AG04450 (cell line): ENCODE measurements at regions not wholly inside any gene's neighbourhood (a gene's known extent, or its start where the extent isn't known, plus 50 kb on each side); places are given as distances from the start of the nearest gene placed in this dataset.

Source experiments
- CTCF ChIA-PET: fragments of 300-600, 350-600 bp; formaldehyde crosslinking; extraction: SDS; loops from one replicate; lab custom pipeline; 2022; ENCODE audit warnings: antibody characterized with exemption, inconsistent platforms; lab: Charles Lee
- POLR2A ChIA-PET: fragments of 350-600 bp; formaldehyde crosslinking; extraction: SDS; loops from one replicate; lab custom pipeline; 2021; ENCODE audit warnings: antibody characterized with exemption, inconsistent platforms; lab: Yijun Ruan, JAX
- DNase-seq: peaks from one replicate; pipeline ENCODE4 v3.0.0-alpha.2; 2011; ENCODE audit warnings: low read depth, low spot score
- H3K27ac ChIP-seq: one replicate; pipeline ENCODE4 v1.5.1; 2012; ENCODE audit warnings: low read depth, low read length, control low read depth
- H3K27me3 ChIP-seq: one replicate; pipeline ENCODE4 v1.6.0; 2012; ENCODE audit warnings: low read length; ENCODE audit not compliant: control insufficient read depth, insufficient read depth
- H3K4me3 ChIP-seq: 2 replicates; pipeline ENCODE4 v1.5.1; 2011; ENCODE audit warnings: mild to moderate bottlenecking, low read depth, low read length, control low read depth
- H3K9me3 ChIP-seq: 2 replicates; pipeline ENCODE4 v1.5.1; 2012; ENCODE audit warnings: low read length; ENCODE audit not compliant: control insufficient read depth, insufficient read depth
- CTCF ChIP-seq: IDR thresholded peaks from 2 replicates; pipeline ENCODE4 v1.5.1; 2011; ENCODE audit warnings: low read depth, low read length, control low read depth, inconsistent platforms

GRCh38 chr5:133811168-133811567 is 157.3 kb downstream of the C5orf15 start:
- DNase-seq: no peak
- peaks cover 10% of the 10 kb centered on the region for H3K27me3 ChIP-seq
- ChIA-PET POLR2A (no interaction called here), CTCF (no interaction called here)
- H3K27ac ChIP-seq: no peak overlapping the region
- no peak overlapping the region for H3K4me3 ChIP-seq
- TF ChIP-seq CTCF: no peak
- no peaks in the 10 kb centered on the region for H3K9me3 ChIP-seq

- H3K27ac ChIP-seq: no peak overlapping the region
- no peak for DNase-seq
- no peak overlapping the region for H3K4me3 ChIP-seq
- peaks cover 10% of the 10 kb centered on the region for H3K27me3 ChIP-seq
- POLR2A ChIA-PET: no interaction called here
- TF ChIP-seq CTCF: no peak
- H3K9me3 ChIP-seq: no peaks in the 10 kb centered on the region
- CTCF ChIA-PET: no interaction called here
These were observed 158.6 kb downstream of the C5orf15 start for GRCh38 chr5:133809801-133810200.

- ChIA-PET CTCF (no interaction called here), POLR2A (no interaction called here)
- Histone ChIP-seq H3K27ac (no peak overlapping the region), H3K9me3 (no peaks in the 10 kb centered on the region), H3K27me3 (peaks cover 10% of the 10 kb centered on the region), H3K4me3 (no peak overlapping the region)
- TF ChIP-seq CTCF: no peak
- no peak for DNase-seq
These were observed 161.1 kb downstream of the C5orf15 start for GRCh38 chr5:133807348-133807747.

GRCh38 chr5:133806847-133807246 is 161.6 kb downstream of the C5orf15 start:
- Histone ChIP-seq H3K27ac (no peak overlapping the region), H3K4me3 (no peak overlapping the region), H3K27me3 (peaks cover 10% of the 10 kb centered on the region), H3K9me3 (no peaks in the 10 kb centered on the region)
- TF ChIP-seq CTCF: no peak
- DNase-seq: no peak
- CTCF ChIA-PET: no interaction called here
- POLR2A ChIA-PET: no interaction called here

GRCh38 chr5:133801955-133802751 is 166.3 kb downstream of the C5orf15 start:
- DNase-seq: no peak
- H3K4me3 ChIP-seq: no peak overlapping the region
- CTCF ChIA-PET: no interaction called here
- no peak overlapping the region for H3K27ac ChIP-seq
- TF ChIP-seq CTCF: no peak
- POLR2A ChIA-PET: no interaction called here
- H3K9me3 ChIP-seq: no peaks in the 10 kb centered on the region
- peaks cover 3% of the 10 kb centered on the region for H3K27me3 ChIP-seq
